Right lobe of liver (tissue), 4 donors: ENCODE measurements at regions not wholly inside any gene's neighbourhood (a gene's known extent, or its start where the extent isn't known, plus 50 kb on each side); places are given as distances from the start of the nearest gene placed in this dataset.

Experiments used
- CTCF ChIP-seq, 4 donors: fragments of 200-600 bp in 3 of 4; fragments of 450-650 bp in 1 of 4; IDR thresholded peaks; one replicate each; pipeline versions ENCODE4 v1.5.1 to v1.8.0; 2016 to 2022; ENCODE audit warnings: antibody characterized with exemption in 4 of 4, mild to moderate bottlenecking in 2 of 4
- POLR2A ChIP-seq: fragments of 450-650 bp; IDR thresholded peaks from one replicate; pipeline ENCODE4 v1.6.1; 2017; ENCODE audit warnings: antibody characterized with exemption, mild to moderate bottlenecking
- donor health status: DM: no; HTN: no; CAD: no.
- donor health status: DM: no; HTN: no; CAD: no.
- donor health status: DM: no; HTN: yes; CAD: no.

GRCh38 chr9:1591310-1591709, 423.8 kb upstream of the SMARCA2 start:
- TF ChIP-seq CTCF (IDR thresholded peaks at IDR 0.05) (no peak), POLR2A (no peak)
